SK-N-SH treated with all-trans-retinoic acid at 6 μM for 48 hours (cell line): ENCODE measurements at regions not wholly inside any gene's neighbourhood (a gene's known extent, or its start where the extent isn't known, plus 50 kb on each side); places are given as distances from the start of the nearest gene placed in this dataset.
"Not testable (repeated sequence)": the region's sequence is repeated elsewhere in the genome, so short reads cannot be mapped to it uniquely, and the experiment has no call there.

Experiments
- ARNTL ChIP-seq: fragments of 450-650 bp; formaldehyde crosslinking; IDR thresholded peaks from 2 replicates; pipeline ENCODE4 v1.5.0; 2020; ENCODE audit warnings: low read depth, mild to moderate bottlenecking, moderate library complexity, borderline replicate concordance
- OSR1 ChIP-seq: fragments of 250-450 bp; sonication (Bioruptor Pico); IDR thresholded peaks from 2 replicates; pipeline ENCODE4 v1.8.0; 2022; ENCODE audit warnings: moderate library complexity, mild to moderate bottlenecking, inconsistent platforms
- TCF4 ChIP-seq: fragments of 250-450 bp; sonication (Bioruptor Pico); IDR thresholded peaks from 2 replicates; pipeline ENCODE4 v1.8.0; 2021; ENCODE audit warnings: mild to moderate bottlenecking, moderate library complexity, borderline replicate concordance
- ZFP3 ChIP-seq: fragments of 250-450 bp; sonication (Bioruptor Pico); IDR thresholded peaks from 2 replicates; pipeline ENCODE4 v1.5.0; 2020; ENCODE audit warnings: mild to moderate bottlenecking, moderate library complexity
- ZNF70 ChIP-seq: fragments of 450-650 bp; formaldehyde crosslinking; IDR thresholded peaks from 2 replicates; pipeline ENCODE4 v1.5.0; 2020; ENCODE audit warnings: mild to moderate bottlenecking, moderate library complexity
- TF ChIP-seq, protein P1 (sequence below): fragments of 250-450 bp; sonication (Bioruptor Pico); IDR thresholded peaks from 2 replicates; pipeline ENCODE4 v1.8.0; 2020; ENCODE audit warnings: mild to moderate bottlenecking, moderate library complexity, borderline replicate concordance
- TF ChIP-seq, protein P2 (sequence below): fragments of 250-450 bp; sonication (Bioruptor Pico); IDR thresholded peaks from 2 replicates; pipeline ENCODE4 v1.5.1; 2020; ENCODE audit warnings: low read depth, mild to moderate bottlenecking, moderate library complexity
- TF ChIP-seq, protein P3 (sequence below): fragments of 250-450 bp; sonication (Bioruptor Pico); IDR thresholded peaks from 2 replicates; pipeline ENCODE4 v1.5.1; 2021; ENCODE audit warnings: mild to moderate bottlenecking, moderate library complexity
- TF ChIP-seq, protein P4 (sequence below): fragments of 250-450 bp; sonication (Bioruptor Pico); IDR thresholded peaks from 2 replicates; pipeline ENCODE4 v1.5.0; 2020; ENCODE audit warnings: mild to moderate bottlenecking, moderate library complexity
- TF ChIP-seq, protein P5 (sequence below): fragments of 250-450 bp; sonication (Bioruptor Pico); IDR thresholded peaks from 2 replicates; pipeline ENCODE4 v1.8.0; 2021; ENCODE audit warnings: low read depth, mild to moderate bottlenecking, moderate library complexity, borderline replicate concordance

DNA sequence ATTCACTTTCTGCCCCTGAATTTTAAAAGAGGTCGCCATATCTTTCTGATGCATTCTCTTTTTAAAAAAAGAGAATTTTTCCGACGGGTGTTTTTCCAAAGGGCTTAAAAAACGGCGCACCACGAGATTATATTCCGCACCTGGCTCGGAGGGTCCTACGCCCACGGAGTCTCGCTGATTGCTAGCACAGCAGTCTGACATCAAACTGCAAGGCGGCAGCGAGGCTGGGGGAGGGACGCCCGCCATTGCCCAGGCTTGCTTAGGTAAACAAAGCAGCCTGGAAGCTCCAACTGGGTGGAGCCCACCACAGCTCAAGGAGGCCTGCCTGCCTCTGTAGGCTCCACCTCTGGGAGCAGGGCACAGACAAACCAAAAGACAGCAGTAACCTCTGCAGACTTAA, 370.0 kb downstream of the TBL1XR1 start:
- not testable (repeated sequence) for TF ChIP-seq OSR1, ARNTL, ZFP3, ZNF70, TCF4 (CRISPR knock-in tag)
- TF ChIP-seq, protein P1, sequence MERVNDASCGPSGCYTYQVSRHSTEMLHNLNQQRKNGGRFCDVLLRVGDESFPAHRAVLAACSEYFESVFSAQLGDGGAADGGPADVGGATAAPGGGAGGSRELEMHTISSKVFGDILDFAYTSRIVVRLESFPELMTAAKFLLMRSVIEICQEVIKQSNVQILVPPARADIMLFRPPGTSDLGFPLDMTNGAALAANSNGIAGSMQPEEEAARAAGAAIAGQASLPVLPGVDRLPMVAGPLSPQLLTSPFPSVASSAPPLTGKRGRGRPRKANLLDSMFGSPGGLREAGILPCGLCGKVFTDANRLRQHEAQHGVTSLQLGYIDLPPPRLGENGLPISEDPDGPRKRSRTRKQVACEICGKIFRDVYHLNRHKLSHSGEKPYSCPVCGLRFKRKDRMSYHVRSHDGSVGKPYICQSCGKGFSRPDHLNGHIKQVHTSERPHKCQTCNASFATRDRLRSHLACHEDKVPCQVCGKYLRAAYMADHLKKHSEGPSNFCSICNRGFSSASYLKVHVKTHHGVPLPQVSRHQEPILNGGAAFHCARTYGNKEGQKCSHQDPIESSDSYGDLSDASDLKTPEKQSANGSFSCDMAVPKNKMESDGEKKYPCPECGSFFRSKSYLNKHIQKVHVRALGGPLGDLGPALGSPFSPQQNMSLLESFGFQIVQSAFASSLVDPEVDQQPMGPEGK, result not testable (repeated sequence)
- TF ChIP-seq, protein P2, sequence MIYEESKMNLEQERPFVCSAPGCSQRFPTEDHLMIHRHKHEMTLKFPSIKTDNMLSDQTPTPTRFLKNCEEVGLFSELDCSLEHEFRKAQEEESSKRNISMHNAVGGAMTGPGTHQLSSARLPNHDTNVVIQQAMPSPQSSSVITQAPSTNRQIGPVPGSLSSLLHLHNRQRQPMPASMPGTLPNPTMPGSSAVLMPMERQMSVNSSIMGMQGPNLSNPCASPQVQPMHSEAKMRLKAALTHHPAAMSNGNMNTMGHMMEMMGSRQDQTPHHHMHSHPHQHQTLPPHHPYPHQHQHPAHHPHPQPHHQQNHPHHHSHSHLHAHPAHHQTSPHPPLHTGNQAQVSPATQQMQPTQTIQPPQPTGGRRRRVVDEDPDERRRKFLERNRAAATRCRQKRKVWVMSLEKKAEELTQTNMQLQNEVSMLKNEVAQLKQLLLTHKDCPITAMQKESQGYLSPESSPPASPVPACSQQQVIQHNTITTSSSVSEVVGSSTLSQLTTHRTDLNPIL (CRISPR knock-in tag), result not testable (repeated sequence)
- TF ChIP-seq, protein P3, sequence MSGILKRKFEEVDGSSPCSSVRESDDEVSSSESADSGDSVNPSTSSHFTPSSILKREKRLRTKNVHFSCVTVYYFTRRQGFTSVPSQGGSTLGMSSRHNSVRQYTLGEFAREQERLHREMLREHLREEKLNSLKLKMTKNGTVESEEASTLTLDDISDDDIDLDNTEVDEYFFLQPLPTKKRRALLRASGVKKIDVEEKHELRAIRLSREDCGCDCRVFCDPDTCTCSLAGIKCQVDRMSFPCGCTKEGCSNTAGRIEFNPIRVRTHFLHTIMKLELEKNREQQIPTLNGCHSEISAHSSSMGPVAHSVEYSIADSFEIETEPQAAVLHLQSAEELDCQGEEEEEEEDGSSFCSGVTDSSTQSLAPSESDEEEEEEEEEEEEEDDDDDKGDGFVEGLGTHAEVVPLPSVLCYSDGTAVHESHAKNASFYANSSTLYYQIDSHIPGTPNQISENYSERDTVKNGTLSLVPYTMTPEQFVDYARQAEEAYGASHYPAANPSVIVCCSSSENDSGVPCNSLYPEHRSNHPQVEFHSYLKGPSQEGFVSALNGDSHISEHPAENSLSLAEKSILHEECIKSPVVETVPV, result not testable (repeated sequence)
- TF ChIP-seq, protein P4, sequence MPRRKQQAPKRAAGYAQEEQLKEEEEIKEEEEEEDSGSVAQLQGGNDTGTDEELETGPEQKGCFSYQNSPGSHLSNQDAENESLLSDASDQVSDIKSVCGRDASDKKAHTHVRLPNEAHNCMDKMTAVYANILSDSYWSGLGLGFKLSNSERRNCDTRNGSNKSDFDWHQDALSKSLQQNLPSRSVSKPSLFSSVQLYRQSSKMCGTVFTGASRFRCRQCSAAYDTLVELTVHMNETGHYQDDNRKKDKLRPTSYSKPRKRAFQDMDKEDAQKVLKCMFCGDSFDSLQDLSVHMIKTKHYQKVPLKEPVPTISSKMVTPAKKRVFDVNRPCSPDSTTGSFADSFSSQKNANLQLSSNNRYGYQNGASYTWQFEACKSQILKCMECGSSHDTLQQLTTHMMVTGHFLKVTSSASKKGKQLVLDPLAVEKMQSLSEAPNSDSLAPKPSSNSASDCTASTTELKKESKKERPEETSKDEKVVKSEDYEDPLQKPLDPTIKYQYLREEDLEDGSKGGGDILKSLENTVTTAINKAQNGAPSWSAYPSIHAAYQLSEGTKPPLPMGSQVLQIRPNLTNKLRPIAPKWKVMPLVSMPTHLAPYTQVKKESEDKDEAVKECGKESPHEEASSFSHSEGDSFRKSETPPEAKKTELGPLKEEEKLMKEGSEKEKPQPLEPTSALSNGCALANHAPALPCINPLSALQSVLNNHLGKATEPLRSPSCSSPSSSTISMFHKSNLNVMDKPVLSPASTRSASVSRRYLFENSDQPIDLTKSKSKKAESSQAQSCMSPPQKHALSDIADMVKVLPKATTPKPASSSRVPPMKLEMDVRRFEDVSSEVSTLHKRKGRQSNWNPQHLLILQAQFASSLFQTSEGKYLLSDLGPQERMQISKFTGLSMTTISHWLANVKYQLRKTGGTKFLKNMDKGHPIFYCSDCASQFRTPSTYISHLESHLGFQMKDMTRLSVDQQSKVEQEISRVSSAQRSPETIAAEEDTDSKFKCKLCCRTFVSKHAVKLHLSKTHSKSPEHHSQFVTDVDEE (CRISPR knock-in tag), result not testable (repeated sequence)
- TF ChIP-seq, protein P5, sequence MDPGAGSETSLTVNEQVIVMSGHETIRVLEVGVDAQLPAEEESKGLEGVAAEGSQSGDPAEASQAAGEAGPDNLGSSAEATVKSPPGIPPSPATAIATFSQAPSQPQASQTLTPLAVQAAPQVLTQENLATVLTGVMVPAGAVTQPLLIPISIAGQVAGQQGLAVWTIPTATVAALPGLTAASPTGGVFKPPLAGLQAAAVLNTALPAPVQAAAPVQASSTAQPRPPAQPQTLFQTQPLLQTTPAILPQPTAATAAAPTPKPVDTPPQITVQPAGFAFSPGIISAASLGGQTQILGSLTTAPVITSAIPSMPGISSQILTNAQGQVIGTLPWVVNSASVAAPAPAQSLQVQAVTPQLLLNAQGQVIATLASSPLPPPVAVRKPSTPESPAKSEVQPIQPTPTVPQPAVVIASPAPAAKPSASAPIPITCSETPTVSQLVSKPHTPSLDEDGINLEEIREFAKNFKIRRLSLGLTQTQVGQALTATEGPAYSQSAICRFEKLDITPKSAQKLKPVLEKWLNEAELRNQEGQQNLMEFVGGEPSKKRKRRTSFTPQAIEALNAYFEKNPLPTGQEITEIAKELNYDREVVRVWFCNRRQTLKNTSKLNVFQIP, result not testable (repeated sequence)
